Dermis microvascular lymphatic vessel endothelial cell (primary cell): ENCODE measurements at regions not wholly inside any gene's neighbourhood (a gene's known extent, or its start where the extent isn't known, plus 50 kb on each side); places are given as distances from the start of the nearest gene placed in this dataset.
A peak's percentile ranks its signal among the peaks of the same experiment; 100 is the strongest.

Experiments used
- DNase-seq, 2 donors: peaks; one replicate each; pipeline versions ENCODE4 v3.0.0 to v3.0.0-alpha.2; 2010; ENCODE audit warnings: low read depth in 2 of 2

DNA sequence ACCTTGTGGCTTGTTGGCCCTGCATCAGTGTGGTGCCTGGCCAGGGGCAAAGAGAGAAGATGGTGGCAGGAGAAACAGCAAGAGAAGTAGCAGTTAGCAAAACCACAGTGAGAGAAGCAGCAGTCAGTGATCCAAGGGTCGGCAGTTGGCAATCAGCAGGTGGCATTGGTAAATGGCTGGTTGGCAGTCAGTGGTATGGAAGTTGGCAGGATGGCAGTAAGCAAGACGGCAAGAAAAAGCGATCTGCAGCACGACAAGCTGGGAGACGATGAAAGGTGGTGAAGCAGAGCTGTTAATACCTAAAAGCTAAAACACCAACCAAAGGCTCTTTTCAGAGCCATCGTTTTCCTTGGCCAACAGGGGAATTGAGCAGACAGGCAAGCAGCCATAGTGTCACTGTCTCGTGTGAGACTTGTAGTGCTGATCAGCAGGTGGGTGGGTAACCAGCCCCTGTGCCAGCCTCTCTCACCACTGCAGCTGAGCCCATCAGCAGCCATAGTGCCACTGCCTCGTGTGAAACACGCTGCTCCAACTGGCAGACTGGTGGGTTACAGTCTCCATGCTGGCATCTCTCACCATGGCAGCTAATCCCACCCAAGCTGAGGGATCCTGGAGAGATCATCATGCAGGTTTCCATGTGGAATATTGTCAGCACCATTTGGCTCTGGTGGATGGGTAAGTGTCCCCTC is 2078.4 kb downstream of the PCDH7 start:
- DNase-seq, result no peak

GRCh38 chr4:32824336-32824735 is 2104.2 kb downstream of the PCDH7 start:
- no peak for DNase-seq

DNA sequence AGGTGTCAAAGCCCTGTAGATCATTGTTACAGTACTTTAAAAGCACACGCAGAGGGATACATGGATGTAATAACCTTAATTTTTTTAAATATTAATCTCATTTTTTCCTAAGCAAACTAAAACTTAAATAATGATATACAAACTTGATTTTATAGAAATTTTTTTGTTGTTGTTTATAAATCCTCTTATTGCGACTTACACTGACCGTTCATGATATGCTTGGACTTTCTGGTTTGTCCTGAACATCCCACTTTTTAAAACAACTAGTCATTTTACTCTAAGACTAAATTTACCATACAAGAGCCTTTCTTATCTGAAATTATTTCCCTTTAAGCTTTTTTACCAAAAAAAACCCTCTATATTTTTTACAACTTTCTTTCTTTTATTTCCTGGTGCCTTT is 2106.0 kb downstream of the PCDH7 start:
- DNase-seq, result peak in 1 of 2 donors; percentile 2

GRCh38 chr4:32830160-32830559 is 2110.0 kb downstream of the PCDH7 start:
- DNase-seq, result no peak

GRCh38 chr4:32831104-32831503 is 2110.9 kb downstream of the PCDH7 start:
- DNase-seq, result no peak

GRCh38 chr4:32840461-32841189 is 2120.5 kb downstream of the PCDH7 start:
- no peak for DNase-seq

- DNase-seq, result no peak
Measured at GRCh38 chr4:32841217-32841616, 2121.0 kb downstream of the PCDH7 start.

- peak in 1 of 2 donors; percentile 0 for DNase-seq
Measured at GRCh38 chr4:32847461-32847860, 2127.3 kb downstream of the PCDH7 start.

- DNase-seq, result no peak
Measured at GRCh38 chr4:32855622-32856021, 2135.5 kb downstream of the PCDH7 start.

GRCh38 chr4:32858361-32858760 is 2138.2 kb downstream of the PCDH7 start:
- no peak for DNase-seq

GRCh38 chr4:32858971-32859370 is 2138.8 kb downstream of the PCDH7 start:
- DNase-seq, result no peak

- no peak for DNase-seq
Measured at GRCh38 chr4:32864713-32865351, 2144.7 kb downstream of the PCDH7 start.

DNA sequence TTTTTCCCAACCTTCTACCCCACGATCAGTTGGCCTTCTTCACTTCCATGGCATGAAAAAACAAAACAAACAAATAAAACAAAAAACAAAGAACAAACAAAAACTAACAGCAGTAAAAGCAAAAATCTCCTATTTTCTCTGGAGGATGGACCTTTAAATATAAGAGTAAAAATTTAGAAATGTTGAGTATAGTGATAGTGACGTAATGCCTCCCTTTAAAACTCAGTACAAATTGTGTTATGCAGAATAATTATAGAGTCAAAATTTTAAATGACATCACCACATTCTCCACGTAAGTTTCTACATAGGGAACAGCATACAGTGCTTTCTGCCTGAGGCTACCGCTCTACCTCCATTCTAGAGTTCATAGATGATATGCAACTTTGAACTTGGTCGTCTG is 2156.4 kb downstream of the PCDH7 start:
- no peak for DNase-seq

DNA sequence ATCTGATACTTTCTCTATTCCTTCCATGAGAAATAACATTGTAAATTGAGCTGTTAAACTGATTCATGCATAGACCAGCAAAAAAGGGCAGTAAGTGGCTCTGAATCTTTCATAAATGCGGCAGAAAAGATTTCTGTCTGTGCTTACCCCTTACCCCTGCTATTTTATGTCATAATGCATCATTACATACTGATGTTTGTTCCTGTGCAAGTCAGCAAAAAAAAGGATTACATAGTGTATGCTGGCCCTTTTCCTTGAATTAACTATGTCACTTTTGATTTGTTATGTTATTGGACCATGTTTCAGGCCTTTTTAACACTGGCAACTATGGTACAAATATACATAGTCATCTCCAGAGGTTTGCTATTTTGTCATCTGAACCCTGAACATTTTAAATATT is 2159.7 kb downstream of the PCDH7 start:
- no peak for DNase-seq

DNA sequence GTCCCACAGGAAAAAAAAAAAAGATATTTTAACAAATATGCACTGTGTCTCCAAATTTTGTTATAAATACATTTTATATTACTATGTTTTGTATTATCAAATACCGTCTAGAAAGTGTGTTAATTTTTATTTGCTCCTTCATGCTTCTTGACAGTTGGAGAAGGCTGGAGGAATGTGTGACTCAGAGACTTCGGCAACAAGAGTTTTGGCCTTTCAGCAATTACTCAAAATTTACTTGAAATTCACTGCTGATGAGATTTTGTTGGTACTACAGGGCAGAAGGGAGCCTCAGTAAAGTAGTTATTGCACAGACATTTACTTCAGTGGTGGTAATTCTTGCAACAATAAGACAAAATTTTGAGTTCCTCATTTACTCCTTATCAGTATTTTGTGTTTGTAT is 2164.0 kb downstream of the PCDH7 start:
- no peak for DNase-seq

- no peak for DNase-seq
Measured at GRCh38 chr4:32890398-32890797, 2170.2 kb downstream of the PCDH7 start.

DNA sequence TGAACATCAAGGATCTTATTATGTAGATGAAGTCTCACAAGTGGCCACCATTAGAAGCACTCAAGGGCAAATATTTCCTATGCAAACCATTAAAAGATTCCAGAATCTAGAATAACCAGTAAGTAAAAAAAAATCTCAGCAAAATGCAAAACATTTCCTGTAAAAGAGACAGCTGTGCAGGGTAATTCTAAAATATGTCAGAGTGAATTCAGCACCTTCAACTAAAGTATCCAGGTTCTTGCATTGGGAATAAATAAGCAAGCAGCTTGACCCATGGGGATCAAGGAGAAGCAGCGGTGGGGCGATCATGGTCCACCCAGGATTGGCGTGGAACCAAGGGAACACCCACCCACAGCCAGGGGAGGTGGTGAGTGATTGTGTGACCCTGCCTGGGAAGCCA is 2188.9 kb downstream of the PCDH7 start:
- DNase-seq, result no peak

GRCh38 chr4:32909736-32910135 is 2189.6 kb downstream of the PCDH7 start:
- no peak for DNase-seq

GRCh38 chr4:32917586-32917985 is 2197.4 kb downstream of the PCDH7 start:
- DNase-seq, result no peak

GRCh38 chr4:32929796-32930699 is 2209.9 kb downstream of the PCDH7 start:
- no peak for DNase-seq

DNA sequence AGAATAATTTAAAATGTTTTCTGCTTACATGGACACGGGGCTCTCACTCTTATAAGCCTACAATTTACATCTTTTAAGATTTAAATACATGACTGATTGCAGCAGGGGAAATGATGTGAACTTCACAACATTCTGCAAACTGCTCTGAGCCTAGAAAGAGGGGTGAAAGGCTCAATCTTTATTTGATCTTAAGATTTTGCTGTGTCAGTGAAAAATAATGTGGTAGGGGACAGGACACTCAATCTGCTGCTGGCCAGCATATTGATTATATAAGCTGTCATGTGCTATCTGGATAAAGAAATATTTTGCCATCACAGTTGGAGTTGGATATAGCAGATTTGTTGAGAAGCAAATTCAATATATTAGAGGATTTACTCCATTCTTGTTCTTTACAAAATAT is 2210.5 kb downstream of the PCDH7 start:
- DNase-seq, result no peak

DNA sequence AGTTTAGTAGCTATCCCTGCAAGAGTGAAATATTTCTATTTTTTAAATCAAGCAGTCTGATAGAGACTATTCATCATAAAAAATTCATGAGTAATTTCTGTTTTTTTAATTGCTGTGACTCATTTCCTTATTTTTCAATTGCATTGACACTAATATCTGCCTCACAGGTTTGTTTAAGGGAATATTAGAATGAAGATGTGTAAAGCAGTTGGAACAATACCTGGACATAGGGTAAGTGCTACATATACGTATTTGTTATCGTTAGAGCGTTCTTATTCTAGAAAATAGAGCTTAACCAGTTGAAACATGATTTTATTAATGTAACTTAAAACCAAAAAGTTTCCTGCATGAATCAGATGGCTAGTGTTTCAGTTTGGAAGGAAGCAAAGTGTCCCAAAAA is 2211.3 kb downstream of the PCDH7 start:
- no peak for DNase-seq
